ENCODE measurements at regions not wholly inside any gene's neighbourhood (a gene's known extent, or its start where the extent isn't known, plus 50 kb on each side); places are given as distances from the start of the nearest gene placed in this dataset.

DNA sequence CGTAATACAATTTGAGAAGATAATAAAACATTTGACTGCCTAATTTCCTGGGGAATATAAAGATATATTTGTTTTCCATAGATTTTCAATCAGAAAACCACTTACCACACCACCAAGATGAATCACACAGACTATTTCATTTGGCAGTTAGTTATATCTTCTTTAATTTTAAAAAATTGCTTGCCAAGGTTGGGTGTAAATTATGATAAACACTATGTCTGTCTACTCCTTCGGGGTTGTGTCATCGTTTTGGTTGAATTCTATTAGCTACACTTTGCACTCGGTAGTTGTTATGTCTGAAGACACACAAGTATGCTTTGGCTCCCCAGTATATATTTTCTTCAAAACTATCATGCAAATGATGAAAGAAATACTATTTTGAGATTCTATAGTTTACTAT is 594.8 kb upstream of the SEMA3D start:
- DNase-seq (ENCODE audit: low read depth in 2 of 2), result no peak
- no peak overlapping the region for H3K4me3 ChIP-seq (replicated peaks in 1 of 2; ENCODE audit: low read depth in 2 of 2, low read length in 2 of 2)
- TF ChIP-seq, protein P1, sequence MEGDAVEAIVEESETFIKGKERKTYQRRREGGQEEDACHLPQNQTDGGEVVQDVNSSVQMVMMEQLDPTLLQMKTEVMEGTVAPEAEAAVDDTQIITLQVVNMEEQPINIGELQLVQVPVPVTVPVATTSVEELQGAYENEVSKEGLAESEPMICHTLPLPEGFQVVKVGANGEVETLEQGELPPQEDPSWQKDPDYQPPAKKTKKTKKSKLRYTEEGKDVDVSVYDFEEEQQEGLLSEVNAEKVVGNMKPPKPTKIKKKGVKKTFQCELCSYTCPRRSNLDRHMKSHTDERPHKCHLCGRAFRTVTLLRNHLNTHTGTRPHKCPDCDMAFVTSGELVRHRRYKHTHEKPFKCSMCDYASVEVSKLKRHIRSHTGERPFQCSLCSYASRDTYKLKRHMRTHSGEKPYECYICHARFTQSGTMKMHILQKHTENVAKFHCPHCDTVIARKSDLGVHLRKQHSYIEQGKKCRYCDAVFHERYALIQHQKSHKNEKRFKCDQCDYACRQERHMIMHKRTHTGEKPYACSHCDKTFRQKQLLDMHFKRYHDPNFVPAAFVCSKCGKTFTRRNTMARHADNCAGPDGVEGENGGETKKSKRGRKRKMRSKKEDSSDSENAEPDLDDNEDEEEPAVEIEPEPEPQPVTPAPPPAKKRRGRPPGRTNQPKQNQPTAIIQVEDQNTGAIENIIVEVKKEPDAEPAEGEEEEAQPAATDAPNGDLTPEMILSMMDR (IDR thresholded peaks at IDR 0.05; ENCODE audit: low read depth, low read length), result no peak

DNA sequence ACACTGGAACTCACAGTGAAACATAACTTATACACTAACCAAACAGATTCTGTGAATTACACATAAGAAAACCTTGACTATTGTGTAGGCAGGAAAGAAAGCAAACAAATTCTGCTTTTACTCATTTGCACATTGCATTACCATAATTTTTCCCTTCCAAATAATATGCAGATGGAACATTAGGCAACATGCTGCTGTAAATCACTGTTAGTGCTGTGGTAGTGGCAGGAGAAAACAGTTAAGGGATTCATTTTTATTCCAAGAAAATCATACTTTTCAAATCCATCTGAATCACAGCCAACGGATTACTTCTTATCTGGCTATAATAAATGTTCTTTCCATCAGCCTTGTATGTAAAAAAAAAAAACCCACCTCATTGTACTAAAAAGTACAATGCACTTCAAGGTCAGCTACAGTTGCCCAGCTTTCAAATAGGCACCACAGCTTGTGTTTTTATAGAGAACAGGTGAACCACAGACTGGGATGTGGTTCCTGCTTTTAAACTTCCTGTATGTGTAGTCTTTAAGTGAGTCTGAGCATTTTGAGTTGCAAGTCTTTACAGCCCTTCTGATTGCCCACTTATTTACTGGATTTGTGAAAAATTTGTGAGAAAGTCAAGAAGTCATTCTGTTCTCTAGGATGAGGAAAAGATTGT is 590.0 kb upstream of the SEMA3D start:
- DNase-seq (ENCODE audit: low read depth in 2 of 2), result peak in 1 of 2 donors; percentile 3
- no peak overlapping the region for H3K4me3 ChIP-seq (replicated peaks in 1 of 2; ENCODE audit: low read depth in 2 of 2, low read length in 2 of 2)
- TF ChIP-seq, protein P1 (IDR thresholded peaks at IDR 0.05; ENCODE audit: low read depth, low read length), result no peak

DNA sequence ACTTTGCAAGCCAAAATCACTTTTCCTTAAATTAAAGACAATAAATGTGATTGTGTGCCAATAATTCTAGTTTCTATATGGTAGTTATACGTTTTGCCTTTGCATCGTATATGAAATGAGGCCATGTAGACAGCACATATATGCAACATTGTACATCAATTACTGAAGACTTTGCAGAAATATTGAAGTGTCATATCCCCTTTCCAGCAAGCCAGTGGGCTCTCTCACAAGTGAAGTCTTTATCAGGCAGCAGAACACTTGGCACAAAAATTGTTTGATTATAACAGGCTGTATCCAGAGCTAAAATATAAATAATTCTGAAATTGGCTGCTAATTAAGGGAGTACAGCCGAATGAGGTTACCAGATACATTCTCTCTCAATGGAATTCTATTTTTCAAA is 588.6 kb upstream of the SEMA3D start:
- TF ChIP-seq, protein P1 (IDR thresholded peaks at IDR 0.05; ENCODE audit: low read depth, low read length), result no peak
- no peak for DNase-seq (ENCODE audit: low read depth in 2 of 2)
- no peak overlapping the region for H3K4me3 ChIP-seq (replicated peaks in 1 of 2; ENCODE audit: low read depth in 2 of 2, low read length in 2 of 2)

DNA sequence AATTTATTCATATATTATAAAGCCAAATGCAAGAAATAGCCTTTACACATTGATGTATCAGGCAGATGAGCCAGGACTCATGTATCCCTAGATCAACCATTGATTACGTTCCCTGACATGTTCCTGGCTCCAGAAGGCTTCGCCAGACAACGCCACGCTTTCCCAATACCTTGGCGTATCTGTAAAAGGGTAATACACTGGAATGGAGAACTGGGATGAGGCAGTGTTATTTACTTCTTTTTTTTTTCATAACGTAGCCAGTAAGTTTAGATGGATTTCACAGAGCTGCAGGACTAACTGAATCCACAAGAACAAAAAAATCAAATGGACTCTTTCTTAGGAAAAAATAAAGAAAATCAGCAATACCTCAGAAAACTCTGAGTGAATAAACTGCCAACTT is 588.1 kb upstream of the SEMA3D start:
- TF ChIP-seq, protein P1 (IDR thresholded peaks at IDR 0.05; ENCODE audit: low read depth, low read length), result no peak
- H3K4me3 ChIP-seq (replicated peaks in 1 of 2; ENCODE audit: low read depth in 2 of 2, low read length in 2 of 2), result no peak overlapping the region
- DNase-seq (ENCODE audit: low read depth in 2 of 2), result no peak

DNA sequence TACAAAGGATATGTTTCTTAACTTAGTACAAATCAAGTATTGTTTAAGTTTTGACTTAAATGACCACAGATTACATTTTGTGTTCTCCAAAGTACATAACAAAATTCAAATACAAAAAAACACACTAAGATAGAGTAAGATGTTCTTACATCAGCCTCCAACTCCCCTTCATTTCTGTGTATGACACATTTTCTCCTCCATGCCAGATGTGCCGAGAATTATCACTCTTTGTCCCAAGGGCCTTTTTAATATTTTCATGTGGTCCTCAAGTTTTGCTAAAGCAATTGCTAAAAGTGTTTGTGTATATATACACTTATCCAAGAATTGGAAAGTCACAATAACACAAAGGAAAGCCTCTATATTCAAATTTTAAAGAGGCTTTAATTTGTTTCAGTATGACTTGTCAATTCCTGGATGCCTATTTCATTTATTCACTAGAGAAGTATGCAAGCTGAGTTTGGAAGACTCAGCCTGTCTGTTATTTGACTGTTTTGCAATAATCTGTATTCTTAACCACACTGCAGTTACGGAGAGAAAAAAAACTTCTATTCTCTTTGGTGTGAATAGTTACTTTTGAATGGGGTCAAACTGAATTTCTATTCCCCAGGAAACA is 586.4 kb upstream of the SEMA3D start:
- peak; percentile 58 to 73 for DNase-seq (ENCODE audit: low read depth in 2 of 2)
- H3K4me3 ChIP-seq (replicated peaks in 1 of 2; ENCODE audit: low read depth in 2 of 2, low read length in 2 of 2), result no peak overlapping the region
- TF ChIP-seq, protein P1 (IDR thresholded peaks at IDR 0.05; ENCODE audit: low read depth, low read length), result no peak

DNA sequence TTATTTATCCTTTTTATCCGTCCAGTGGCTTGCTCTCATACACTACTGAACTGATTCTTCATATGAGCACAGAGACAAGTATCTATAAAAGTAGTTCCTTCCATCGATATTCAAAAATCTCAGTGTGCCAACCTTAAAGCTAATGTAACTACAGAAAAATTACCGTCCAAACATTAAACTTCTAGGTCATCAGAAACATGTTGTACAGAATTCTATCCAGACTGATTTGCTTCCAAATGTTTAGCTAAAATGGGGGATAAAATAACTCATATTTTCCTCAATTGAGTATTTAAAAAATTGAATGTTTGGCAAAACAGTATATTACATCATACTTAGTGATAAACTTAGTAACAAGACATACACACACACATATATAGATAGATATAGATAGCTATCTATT is 584.7 kb upstream of the SEMA3D start:
- no peak for DNase-seq (ENCODE audit: low read depth in 2 of 2)
- no peak overlapping the region for H3K4me3 ChIP-seq (replicated peaks in 1 of 2; ENCODE audit: low read depth in 2 of 2, low read length in 2 of 2)
- TF ChIP-seq, protein P1 (IDR thresholded peaks at IDR 0.05; ENCODE audit: low read depth, low read length), result no peak

Data from cardiac fibroblast (primary cell).